GM12874 (cell line): ENCODE measurements at regions not wholly inside any gene's neighbourhood (a gene's known extent, or its start where the extent isn't known, plus 50 kb on each side); places are given as distances from the start of the nearest gene placed in this dataset.

Source experiments
- TF ChIP-seq, protein P1 (sequence below): IDR thresholded peaks from 2 replicates; pipeline ENCODE4 v1.5.1; 2011; ENCODE audit warnings: low read depth, mild to moderate bottlenecking, control low read depth, low read length, moderate library complexity; ENCODE audit not compliant: insufficient read depth

DNA sequence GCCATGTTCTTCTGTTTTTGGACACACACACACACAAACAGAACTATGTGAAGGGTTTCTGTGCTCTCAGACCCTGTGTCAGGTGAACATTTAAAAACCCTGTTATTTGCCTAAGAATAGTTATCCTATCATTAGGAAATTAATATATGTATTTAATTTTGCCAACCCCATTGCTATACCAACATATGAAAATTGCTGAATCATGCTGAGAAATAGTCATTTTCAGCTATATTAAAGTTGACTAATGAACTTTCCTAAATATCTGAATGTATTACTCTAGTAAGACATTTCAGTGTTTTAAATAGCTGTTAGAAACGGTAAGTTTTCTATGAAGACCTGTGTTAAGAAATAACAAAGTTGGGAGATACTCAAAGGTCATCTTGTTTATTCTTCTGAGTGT, 596.9 kb upstream of the GRM7 start:
- TF ChIP-seq, protein P1, sequence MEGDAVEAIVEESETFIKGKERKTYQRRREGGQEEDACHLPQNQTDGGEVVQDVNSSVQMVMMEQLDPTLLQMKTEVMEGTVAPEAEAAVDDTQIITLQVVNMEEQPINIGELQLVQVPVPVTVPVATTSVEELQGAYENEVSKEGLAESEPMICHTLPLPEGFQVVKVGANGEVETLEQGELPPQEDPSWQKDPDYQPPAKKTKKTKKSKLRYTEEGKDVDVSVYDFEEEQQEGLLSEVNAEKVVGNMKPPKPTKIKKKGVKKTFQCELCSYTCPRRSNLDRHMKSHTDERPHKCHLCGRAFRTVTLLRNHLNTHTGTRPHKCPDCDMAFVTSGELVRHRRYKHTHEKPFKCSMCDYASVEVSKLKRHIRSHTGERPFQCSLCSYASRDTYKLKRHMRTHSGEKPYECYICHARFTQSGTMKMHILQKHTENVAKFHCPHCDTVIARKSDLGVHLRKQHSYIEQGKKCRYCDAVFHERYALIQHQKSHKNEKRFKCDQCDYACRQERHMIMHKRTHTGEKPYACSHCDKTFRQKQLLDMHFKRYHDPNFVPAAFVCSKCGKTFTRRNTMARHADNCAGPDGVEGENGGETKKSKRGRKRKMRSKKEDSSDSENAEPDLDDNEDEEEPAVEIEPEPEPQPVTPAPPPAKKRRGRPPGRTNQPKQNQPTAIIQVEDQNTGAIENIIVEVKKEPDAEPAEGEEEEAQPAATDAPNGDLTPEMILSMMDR, result no peak

DNA sequence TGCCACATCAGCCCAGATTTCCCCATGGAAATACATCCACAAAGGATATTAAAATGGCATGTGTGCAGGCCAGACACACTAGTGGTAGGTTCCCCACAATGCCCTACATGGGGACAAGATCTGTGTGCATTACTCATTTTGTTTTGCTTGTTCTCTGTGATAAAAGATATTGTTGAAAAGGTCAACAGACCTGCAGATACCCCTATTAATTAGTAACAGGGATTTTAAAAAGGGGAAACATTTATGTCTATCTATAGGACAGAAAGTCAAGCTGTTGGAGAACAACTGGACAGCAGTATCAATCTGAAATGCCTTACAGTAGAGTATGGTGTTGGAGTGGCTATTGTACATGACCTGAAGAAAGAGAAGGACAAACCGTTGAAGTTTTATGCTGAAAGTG, 596.0 kb upstream of the GRM7 start:
- TF ChIP-seq, protein P1, result no peak

DNA sequence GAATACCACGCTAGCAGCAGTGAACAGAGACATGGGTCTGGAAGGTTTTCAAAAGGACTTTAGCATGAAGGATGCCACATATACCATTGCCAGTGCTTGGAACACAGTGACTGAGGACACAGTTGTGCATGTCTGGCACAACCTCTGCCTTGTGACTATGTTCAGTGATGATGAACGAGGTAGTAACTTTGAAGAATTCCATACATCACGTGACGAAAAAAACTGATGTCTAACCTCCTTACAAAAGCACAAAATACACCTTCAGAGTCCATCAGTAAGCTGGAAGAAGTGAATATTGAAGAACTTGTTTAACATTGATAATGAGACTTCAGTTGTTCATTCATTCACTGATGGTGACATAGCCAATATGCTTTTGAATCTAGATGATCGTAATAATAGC, 594.8 kb upstream of the GRM7 start:
- TF ChIP-seq, protein P1, result no peak

DNA sequence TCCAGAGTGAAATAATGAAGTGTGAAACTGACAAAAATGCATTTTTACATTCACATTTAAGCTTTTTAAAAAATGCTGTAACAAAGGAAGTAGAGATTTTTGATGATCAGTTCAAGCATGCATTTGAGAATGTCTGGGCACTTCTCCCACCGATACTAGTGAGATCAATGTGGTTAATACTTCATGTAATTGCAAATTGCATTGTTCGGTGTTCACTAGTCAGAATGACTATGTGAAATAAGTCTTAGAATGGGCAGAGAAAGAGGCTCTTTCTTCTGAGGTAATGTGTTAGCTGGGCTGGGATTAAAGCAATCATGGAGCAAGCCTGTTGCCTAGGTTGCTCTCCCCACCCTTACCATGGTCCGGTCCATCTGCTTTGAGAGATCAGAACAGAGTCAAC, 587.0 kb upstream of the GRM7 start:
- TF ChIP-seq, protein P1, result no peak

DNA sequence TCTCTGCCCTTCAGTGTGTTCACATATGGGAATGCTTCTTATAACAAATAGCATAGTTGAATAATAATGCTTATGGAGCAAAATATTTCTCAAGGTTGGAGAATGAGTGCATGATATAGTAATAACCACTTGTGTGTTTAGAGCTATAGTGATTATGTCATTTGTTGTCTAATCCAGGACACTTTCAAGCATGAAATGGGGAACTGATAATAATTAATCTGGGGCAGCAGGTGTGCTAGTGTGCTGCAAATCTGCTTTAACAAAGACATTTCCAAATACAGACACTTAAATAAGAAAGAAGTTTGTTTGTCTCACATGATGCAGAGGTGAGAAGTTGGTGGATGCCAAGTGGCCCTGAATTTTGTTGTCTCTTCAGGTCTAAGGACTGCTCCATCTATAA, 579.3 kb upstream of the GRM7 start:
- TF ChIP-seq, protein P1, result no peak

DNA sequence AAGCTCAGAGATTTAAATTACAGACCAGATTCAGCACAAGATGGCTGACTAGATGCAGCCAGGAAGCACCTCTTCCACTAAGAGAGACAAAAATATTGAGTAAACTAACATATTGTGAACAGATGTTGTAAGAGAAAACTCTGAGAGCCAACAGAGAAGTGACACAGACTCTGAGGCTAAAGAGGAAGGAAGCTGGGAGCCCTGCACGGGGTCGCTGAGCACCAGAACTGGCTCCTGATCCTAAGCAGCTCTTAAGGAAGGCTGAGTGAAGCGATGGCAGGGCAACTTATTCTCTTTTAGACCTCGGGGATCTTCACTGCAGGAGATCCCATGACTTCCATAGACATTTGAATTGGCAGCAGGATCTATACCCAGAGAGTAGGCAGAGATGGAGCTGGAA, 578.0 kb upstream of the GRM7 start:
- TF ChIP-seq, protein P1, result no peak

DNA sequence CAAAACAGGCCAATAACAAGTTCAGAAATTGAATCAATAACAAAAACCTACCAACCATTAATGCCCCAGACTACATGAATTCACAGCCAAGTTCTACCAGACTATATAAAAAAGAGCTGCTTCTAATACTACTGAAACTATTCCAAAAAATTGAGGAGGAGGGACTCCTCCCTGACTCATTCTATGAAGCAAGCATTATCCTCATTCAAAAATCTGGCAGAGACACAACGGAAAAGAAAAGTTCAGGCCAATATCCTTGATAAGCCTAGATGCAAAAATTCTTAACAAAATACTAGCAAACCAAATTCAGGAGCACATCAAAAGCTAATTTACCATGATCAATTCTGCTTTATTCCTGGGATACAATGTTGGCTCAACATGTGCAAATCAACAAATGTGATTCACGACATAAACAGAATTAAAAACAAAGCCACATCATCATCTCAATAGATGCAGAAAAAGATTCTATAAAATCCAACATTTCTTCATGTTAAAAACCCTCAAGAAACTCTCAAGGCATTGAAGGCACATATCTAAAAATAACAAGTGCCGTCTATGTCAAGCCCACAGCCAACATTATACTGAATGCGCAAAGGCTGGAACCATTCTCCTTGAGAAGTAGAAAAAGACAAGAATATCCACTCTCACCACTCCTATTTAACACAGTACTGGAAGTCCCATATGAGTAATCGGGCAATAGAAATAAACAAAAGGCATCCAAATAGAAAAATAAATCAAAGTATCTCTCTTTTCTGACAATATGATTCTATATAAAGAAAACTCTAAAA, 573.6 kb upstream of the GRM7 start:
- TF ChIP-seq, protein P1, result no peak
